Right renal cortex interstitium (tissue), 3 donors: ENCODE measurements at regions not wholly inside any gene's neighbourhood (a gene's known extent, or its start where the extent isn't known, plus 50 kb on each side); places are given as distances from the start of the nearest gene placed in this dataset.

Source experiments
- DNase-seq, 3 donors: peaks; one replicate each; pipeline ENCODE4 v3.0.0-alpha.2; 2013; ENCODE audit warnings: low read depth in 3 of 3, low spot score in 2 of 3

DNA sequence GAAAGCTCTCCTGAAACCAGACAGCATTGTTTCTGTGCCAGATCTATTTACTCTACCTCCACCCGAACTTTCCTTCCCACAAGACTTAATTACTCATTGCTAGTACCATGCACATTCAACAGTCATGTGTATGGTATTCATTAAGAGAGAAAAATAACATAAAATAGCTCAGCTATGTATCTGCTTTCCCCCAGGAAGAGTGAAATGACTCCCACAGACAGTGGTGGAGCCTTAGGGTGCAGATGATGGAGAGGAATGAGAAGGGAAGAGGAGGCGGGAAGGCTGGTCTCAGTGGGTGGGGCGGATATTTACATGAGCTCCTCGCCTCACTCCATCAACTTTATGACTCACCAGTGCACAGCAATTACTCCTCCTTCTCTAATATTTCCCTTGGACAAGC, 724.5 kb downstream of the EPHA4 start:
- no peak for DNase-seq

DNA sequence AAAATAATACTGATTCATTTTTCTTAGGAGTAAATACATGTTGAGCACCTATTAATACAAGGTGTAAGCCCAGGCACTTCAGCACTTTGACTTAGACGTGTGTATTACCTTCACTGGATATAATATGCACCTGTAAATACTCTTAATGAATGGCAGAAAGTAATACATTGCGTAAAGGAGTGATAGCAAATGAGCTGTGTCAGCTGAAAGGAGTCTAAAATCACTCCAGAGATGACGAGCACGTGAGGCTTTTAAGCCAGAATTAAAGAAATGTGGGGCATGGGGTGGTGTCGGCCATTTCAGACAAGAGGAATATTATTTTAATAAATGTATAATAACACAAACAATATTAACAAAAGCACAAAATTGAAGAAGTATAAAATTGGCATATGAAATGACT, 722.7 kb downstream of the EPHA4 start:
- DNase-seq = no peak

DNA sequence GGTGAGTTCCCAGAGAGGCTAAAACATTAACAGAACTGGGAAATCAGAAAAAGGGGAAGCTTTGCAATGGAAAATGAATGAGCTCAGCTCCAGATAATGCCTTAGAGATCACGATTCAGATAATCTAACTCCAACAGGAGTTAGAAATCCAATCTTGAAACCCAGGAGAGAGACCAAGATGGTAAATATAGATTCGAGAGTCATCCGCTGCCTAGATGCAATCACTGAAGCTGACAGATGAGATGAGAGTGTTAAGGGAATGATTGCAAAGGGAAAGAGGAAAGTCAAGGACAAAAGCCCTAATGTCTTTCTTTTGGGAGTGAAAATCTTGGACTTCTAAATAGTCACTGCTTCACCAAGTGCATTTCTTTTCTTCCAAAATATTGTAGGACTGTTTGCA, 722.0 kb downstream of the EPHA4 start:
- DNase-seq = no peak

DNA sequence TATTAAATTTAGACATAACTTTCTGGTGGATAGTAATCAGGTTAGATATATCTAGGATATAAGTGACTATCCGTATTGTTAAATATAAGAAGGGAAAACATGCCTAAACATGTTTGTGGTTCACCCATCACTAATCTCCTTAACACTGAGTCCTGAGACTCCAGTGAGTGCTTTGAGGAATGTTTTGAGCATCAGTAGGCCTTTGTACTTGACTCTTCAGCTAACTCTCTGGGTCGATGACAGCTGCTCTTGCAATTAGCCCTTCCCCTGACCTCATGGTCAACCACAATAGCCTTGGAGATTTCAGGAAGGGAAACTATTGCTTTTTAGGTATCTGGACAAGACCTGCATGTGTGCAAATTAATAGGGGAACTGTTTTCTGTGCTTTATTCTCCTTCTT, 716.8 kb downstream of the EPHA4 start:
- no peak for DNase-seq

DNA sequence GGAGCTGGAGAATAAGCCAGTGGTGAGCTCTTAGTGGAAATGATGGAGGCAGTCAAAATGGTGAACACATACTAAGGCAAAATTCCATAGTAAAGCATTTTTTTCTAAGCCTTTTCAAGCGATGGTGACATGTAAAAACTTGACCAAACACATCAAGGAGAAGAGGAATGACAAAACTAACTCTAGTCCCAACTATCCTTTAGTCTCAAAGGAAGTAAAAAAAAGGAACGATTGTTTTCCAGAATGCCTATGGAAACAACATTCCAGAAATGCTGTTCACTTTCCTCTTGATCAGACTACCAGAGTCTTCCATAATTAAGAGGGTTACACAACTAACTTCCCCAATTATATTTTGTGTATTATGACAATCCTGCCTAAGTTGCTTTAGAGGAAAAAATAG, 715.6 kb downstream of the EPHA4 start:
- DNase-seq = no peak

DNA sequence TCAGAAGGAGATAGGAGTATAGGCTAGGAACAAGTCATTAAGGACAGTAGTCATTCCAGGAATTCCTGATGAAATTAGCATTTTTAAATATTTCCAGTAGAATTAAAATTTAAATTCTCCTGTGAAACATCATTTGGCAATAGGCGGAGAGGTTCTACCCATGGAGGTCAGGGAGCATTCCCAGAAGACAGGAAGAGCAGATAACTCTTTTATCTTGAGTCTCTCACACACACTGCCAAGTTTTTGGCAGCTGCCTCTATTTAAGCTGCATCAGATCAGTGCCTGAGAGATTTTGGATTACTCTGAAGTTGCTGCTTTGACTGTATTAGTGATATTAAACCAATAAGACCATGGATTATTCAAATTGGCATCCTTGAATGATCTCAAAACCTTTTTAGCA, 714.7 kb downstream of the EPHA4 start:
- DNase-seq = no peak

DNA sequence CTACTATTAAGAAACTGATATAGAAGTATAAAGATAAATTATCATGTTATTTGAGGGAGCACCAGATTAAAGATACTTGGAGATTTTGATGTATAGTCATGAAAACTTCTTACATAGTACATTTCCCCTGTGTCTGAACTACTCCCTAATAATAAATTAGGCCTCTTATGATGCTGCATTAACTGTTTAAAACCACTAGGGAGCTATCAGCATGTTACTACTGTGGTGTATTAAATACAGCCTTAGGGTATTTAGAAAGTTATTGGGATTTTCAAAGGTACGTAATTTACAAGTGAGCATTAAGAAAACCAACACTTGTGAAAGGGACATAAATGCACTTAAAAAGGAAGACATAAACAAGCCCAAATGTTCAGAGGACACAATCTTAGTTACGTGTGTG, 714.0 kb downstream of the EPHA4 start:
- DNase-seq = no peak

DNA sequence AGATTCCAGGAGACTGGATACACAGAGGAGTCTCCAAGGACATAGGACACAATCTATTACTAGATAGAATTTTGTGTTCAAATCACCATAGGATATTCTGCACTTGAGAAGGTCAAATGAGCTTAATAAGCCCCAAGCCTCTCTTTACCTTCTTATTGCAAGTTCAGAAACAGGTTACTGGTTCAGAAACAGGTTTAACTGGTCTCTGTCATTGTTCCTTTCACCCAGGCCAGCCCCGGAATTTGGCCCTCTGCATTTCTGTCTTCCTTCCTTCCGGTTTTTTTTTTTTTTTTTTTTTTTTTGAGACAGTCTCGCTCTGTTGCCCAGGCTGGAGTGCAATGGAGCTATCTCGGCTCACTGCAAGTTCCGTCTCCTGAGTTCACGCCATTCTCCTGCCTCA, 700.2 kb downstream of the EPHA4 start:
- no peak for DNase-seq

DNA sequence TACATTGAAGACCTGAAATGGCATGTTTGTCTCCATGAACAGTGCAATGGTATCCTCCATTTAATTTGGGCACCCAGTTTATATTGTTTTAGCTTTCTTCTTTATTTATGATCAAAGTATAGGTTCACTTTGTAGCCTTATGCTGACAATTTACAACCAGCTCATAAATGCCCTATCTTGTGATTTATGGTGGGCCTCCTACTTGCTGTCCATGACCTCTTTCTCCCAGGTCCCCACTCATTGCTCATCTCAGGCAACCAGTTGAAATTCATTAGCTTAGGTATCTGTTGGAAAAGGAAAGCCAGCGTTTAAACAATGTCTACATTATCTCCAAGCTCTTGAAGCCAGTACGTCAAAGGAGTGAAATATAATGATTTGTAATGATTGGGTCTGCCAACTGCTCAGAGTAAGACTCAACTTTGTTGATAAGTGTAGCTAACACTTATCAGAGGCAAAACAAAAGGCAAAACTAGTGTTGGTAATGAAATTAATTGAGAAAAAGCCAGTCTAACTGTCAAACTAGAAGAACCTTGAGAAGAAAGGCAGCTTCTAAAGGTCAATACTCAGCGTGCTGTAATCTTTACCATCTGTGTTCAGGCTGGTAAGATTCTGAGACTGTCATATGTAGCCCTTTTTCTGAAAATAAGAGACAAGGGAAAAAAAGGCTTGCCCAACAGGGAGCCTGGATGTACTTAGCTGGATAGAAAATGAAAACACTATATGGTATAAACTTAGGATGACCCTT, 695.9 kb downstream of the EPHA4 start:
- no peak for DNase-seq

DNA sequence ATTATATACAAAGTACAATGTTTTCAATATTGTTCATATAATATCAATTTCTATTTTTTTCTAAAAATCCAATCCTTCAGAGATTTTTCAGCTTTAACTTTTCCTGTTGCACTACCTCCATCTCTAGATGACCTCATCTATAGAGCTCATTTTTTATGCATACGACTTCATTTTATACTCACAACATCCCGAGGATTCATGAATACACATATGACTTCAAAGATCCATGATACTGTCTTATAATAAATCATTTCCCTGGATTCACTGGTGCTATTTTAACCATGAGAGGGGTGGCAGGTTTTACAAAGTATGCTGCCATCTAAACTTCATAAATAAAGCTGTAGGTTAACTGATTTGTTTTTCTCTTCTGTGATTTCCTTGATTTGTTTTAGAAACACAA, 694.6 kb downstream of the EPHA4 start:
- DNase-seq = no peak

DNA sequence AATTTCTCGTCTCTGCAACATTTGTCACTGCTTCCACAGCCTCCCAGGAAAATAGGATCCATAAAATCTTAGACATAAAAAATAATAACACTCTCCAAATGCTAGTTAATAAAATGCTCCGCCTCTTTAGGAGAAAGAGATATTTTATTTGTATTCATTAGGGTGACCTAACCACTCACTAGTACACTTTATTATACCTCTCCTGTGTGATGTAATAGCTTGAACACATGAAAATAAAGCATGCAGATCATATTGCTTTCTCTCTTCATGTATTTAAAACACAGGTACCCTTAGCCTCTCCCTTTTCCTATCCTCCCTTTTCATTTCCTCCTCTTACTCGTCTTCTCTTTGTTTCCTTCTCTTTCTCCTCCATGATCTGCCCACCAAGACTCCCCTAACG, 694.2 kb downstream of the EPHA4 start:
- DNase-seq = no peak

DNA sequence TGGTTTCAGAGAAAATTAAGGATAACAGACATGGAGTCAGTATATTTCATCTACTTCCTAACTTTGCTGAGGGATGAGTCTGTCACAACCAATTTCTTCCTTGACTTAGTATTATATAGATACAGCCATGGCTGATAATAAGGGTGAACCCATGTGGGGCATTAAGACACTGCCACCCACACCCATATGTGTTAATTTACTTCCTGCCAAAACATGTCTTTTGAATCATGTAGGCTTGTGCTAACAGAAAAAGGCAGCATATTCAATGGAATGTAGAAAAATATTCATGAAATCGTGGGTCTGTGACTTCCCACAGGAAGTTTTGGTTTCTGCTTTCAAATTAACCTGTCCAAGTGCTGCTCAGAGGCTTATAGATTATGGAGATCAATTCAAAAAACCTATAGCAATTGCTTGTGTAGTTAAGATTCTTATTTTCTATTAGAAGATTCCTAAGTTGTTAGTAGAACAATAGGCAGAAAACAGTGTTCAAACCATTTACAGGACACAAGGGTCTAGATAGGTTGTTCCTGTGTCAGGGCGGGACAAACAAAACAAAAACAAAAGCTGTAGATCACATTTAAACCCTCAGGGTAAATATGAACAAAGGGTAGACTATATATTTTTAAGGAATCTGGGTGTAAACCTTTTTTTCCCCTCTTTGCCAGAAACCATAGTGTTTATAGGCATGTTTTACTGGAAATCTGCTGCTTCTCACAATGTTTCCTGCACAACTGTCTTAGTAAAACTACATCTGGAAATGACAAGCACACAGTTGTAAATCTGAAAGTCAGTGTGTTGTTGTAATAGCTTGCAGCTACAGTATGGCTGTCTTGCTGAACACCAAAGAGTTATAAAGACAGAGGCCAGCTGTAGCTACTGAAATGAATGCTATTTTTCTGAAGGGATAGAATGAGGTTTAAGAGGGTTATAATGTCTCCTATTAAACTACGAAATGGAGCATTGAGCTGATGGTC, 691.2 kb downstream of the EPHA4 start:
- peak in 1 of 3 donors; percentile 63 for DNase-seq

DNA sequence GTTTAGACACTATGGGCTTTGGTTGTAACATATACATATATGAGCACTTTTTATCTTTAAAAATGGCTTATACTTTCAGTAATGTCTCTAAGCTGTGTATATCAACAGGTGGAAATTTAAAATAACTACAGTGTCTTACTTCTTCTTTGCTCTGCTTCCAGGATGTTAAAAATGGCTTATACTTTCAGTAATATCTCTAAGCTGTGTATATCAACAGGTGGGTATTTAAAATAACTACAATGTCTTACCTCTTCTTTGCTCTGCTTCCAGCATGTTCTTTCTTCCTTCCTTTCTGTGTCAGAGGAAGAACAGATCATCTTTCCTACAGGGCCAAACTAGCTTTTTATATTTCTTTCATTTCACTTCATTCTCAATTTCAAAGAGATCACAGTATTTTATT, 689.6 kb downstream of the EPHA4 start:
- no peak for DNase-seq

DNA sequence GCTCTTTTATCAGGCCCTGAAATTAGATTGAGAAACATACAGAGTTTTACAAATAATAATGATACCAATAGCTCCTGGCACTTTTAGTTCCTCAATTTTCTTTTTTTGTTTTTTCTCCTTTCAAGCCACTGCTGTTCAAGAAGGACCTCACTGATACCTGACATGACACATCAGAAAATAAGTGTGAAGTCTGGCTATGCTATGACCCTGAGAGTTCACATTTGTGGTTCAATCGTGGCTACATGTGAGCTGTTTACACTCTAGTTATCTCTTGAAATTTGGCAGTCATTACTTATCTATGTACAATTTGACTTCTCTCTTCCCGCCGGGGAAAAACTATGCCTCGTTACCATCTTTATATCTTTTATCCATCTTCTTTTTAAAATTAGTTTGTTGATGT, 686.5 kb downstream of the EPHA4 start:
- no peak for DNase-seq

DNA sequence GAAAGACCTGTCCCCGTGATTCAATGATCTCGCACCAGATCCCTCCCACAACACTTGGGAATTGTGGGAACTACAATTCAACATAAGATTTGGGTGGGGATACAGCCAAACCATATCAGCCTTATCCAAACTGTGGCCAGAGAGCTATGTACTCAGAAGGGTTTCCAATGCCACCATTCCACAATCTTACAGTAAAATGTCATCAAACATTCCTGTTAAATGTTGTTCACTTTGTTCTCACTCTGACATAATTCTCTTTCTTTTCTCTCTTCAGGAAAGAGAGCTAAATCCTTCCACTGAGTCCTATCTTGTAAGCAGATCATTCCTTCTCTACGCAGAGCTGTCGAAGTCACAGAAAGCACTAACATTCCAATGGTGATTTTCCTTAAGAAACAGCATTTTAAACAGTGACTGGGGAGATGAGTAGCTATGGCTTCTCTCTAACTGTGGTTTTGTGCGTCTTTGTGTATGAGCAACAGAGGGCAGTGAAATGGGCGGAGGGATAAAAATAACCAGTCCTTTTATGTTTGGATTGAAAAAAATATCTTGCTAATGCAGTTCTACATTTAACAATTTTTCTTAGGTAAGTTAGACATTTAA, 684.7 kb downstream of the EPHA4 start:
- no peak for DNase-seq

DNA sequence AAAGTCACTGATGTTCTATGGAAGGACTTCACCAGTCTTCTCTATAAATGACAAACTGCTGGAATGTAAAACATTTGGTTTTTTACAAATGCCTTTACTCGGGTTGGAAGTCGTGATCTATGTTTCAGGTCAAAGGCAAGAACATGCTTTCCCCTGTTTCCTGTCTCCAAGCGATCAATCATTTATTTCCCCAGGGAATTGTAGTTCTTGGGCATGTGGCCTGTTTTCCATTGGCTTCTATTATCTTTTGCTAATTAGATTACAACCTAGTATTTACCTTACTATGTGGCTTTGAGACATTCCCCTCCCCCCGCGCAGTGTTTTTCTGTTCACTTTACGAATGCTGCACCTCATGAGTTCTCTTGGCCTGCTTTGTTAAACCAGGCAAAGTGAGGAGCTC, 684.2 kb downstream of the EPHA4 start:
- peak in 1 of 3 donors; percentile 31 for DNase-seq

DNA sequence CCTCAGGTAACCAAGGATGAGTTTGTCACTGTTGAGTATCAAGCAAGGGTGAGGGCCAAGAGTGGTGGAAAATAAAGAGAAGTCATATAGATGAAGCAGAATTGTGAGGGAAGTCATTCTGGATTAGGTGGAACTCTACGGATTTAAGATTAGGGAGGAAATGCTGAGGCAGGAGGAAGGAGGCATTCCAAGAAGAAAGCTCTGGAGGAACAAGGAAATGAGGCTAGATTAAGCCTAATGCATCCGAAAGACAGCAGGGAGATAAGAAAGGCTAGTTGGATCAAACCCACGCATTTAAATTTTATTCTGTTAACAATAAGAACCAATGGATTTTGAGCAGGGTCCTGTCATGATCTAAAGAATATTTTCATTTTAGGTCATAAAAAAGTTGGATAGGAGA, 681.2 kb downstream of the EPHA4 start:
- DNase-seq = no peak

DNA sequence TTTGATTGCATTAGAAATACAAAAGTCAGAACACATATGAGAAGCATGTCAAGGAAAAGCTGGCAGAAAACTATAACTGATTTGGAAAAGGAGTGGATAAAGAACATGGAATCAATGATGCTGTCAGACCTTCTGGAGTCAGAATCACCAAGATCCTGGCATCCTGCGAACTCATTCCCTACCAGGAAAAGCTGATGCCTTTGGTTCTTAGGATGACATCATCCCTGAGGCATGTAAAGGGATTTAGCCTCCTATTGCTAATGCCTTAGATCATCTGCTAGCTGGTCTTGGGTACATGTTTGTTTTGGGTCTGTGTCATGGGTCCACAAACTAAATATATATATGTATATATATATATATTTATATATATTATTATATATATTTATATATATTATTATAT, 680.7 kb downstream of the EPHA4 start:
- DNase-seq = no peak

DNA sequence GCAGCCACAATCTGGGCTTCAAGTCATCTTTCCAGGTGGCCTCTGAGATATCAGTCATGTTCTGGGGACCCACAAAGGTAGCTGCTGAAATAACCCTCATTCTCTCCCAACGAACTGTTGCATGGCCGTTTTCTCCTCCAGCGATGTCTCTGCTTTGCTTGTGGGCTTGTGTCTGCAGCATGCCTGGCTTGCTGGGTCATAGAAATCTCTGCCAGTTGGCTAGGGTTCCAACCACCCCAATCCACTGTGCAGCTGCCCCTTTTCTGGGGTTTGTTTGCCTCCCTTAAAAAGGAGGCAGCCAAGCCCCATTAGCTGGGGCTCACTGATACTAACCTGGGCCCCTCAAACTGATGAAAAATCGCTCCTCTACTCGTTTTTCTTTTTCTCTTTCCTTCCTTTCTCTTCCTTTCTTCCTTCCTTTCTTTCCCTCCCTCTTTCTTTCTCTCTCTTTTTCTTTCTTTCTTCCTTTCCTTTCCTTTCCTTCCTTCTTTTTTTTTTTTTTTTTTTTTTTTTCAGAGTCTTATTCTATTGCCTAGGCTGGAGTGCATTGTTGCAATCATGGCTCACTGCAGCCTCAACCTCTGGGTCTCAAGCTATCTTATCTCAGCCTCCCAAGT, 680.0 kb downstream of the EPHA4 start:
- no peak for DNase-seq

DNA sequence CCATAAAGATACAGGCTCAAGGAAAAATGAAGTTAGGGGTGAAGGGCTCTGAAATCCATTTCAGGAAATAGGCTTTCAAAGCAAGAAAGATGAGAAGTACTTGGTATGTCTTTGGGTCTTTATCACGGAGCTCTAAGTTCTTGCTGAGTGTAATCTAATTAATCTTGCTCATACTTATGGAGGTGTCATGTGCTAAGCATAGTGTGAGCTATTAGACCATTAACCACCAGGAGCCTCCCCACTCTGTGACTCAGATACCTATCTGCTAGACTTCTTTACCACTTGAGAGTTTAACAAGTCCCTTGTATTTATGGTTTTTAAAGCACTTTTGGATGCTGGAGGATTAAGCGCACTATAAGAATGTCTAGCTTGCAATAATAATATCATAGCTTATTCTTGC, 678.7 kb downstream of the EPHA4 start:
- peak in 1 of 3 donors; percentile 14 for DNase-seq

DNA sequence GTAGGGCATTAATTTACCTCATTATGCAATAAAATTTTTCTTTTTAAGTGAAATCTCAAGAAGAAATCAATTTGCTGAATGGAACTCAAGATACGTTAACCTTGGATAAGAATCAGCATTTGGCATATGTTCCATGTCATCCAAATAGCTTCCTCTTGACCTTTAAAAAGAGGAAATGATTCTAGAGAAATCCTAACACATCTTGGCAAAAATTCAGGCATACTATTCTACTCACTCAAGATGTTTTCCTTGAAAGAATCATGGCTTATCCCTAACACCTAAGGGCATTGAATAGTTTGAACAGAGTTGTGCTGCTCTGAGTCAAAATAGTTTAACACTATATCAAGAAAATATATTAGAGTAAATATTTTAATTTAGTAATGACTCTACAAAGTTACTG, 678.0 kb downstream of the EPHA4 start:
- DNase-seq = peak in 1 of 3 donors; percentile 20
